SK-N-SH treated with all-trans-retinoic acid at 6 μM for 48 hours (cell line): ENCODE measurements at regions not wholly inside any gene's neighbourhood (a gene's known extent, or its start where the extent isn't known, plus 50 kb on each side); places are given as distances from the start of the nearest gene placed in this dataset.

Experiments
- ATAC-seq: fragments of 200-7000 bp; cut with Tn5 transposase; 3 replicates; pipeline ENCODE4 v1.9.1; 2020; ENCODE audit warnings: mild to moderate bottlenecking, moderate library complexity
- ARNTL ChIP-seq: fragments of 450-650 bp; formaldehyde crosslinking; IDR thresholded peaks from 2 replicates; pipeline ENCODE4 v1.5.0; 2020; ENCODE audit warnings: low read depth, mild to moderate bottlenecking, moderate library complexity, borderline replicate concordance
- BACH2 ChIP-seq: fragments of 250-450 bp; sonication (Bioruptor Pico); IDR thresholded peaks from 2 replicates; pipeline ENCODE4 v1.9.0; 2021; ENCODE audit warnings: mild to moderate bottlenecking, borderline replicate concordance
- CSDC2 ChIP-seq: fragments of 250-450 bp; sonication (Bioruptor Pico); IDR thresholded peaks from 2 replicates; pipeline ENCODE4 v1.5.0; 2020; ENCODE audit warnings: mild to moderate bottlenecking, moderate library complexity
- ESRRG ChIP-seq: fragments of 250-450 bp; sonication (Bioruptor Pico); IDR thresholded peaks from 2 replicates; pipeline ENCODE4 v1.6.1; 2021; ENCODE audit warnings: mild to moderate bottlenecking
- GLIS3 ChIP-seq: fragments of 250-450 bp; sonication (Bioruptor Pico); IDR thresholded peaks from 2 replicates; pipeline ENCODE4 v1.5.0; 2020; ENCODE audit warnings: mild to moderate bottlenecking, moderate library complexity
- ISL1 ChIP-seq: fragments of 250-450 bp; sonication (Bioruptor Pico); IDR thresholded peaks from 2 replicates; pipeline ENCODE4 v2.1.2; 2022; ENCODE audit warnings: mild to moderate bottlenecking, moderate library complexity
- OSR1 ChIP-seq: fragments of 250-450 bp; sonication (Bioruptor Pico); IDR thresholded peaks from 2 replicates; pipeline ENCODE4 v1.8.0; 2022; ENCODE audit warnings: moderate library complexity, mild to moderate bottlenecking, inconsistent platforms
- PPARA ChIP-seq: fragments of 250-450 bp; sonication (Bioruptor Pico); IDR thresholded peaks from 2 replicates; pipeline ENCODE4 v1.5.0; 2020; ENCODE audit warnings: mild to moderate bottlenecking, borderline replicate concordance
- RARB ChIP-seq: fragments of 250-450 bp; sonication (Bioruptor Pico); IDR thresholded peaks from 2 replicates; pipeline ENCODE4 v1.8.0; 2021; ENCODE audit warnings: mild to moderate bottlenecking, moderate library complexity
- SNAI2 ChIP-seq: fragments of 250-450 bp; sonication (Bioruptor Pico); IDR thresholded peaks from 2 replicates; pipeline ENCODE4 v1.5.0; 2020; ENCODE audit warnings: mild to moderate bottlenecking, moderate library complexity
- TCF4 ChIP-seq: fragments of 250-450 bp; sonication (Bioruptor Pico); IDR thresholded peaks from 2 replicates; pipeline ENCODE4 v1.8.0; 2021; ENCODE audit warnings: mild to moderate bottlenecking, moderate library complexity, borderline replicate concordance
- TOX ChIP-seq: fragments of 250-450 bp; sonication (Bioruptor Pico); IDR thresholded peaks from 2 replicates; pipeline ENCODE4 v1.8.0; 2021; ENCODE audit warnings: mild to moderate bottlenecking, moderate library complexity, borderline replicate concordance
- ZC3H10 ChIP-seq: fragments of 250-450 bp; sonication (Bioruptor Pico); IDR thresholded peaks from 2 replicates; pipeline ENCODE4 v1.5.1; 2021; ENCODE audit warnings: mild to moderate bottlenecking, moderate library complexity
- ZFP3 ChIP-seq: fragments of 250-450 bp; sonication (Bioruptor Pico); IDR thresholded peaks from 2 replicates; pipeline ENCODE4 v1.5.0; 2020; ENCODE audit warnings: mild to moderate bottlenecking, moderate library complexity
- ZNF565 ChIP-seq: fragments of 450-650 bp; formaldehyde crosslinking; conservative IDR thresholded peaks from 2 replicates; pipeline ENCODE4 v1.5.0; 2020; ENCODE audit warnings: low read depth, mild to moderate bottlenecking, moderate library complexity
- ZNF70 ChIP-seq: fragments of 450-650 bp; formaldehyde crosslinking; IDR thresholded peaks from 2 replicates; pipeline ENCODE4 v1.5.0; 2020; ENCODE audit warnings: mild to moderate bottlenecking, moderate library complexity
- TF ChIP-seq, protein P1 (sequence below): fragments of 250-450 bp; sonication (Bioruptor Pico); IDR thresholded peaks from 2 replicates; pipeline ENCODE4 v1.5.1; 2020; ENCODE audit warnings: low read depth, mild to moderate bottlenecking, moderate library complexity
- TF ChIP-seq, protein P2 (sequence below): fragments of 250-450 bp; sonication (Bioruptor Pico); IDR thresholded peaks from 2 replicates; pipeline ENCODE4 v1.8.0; 2021; ENCODE audit warnings: low read depth, mild to moderate bottlenecking, moderate library complexity, borderline replicate concordance
- TF ChIP-seq, protein P3 (sequence below): fragments of 250-450 bp; sonication (Bioruptor Pico); IDR thresholded peaks from 2 replicates; pipeline ENCODE4 v1.5.1; 2021; ENCODE audit warnings: mild to moderate bottlenecking, moderate library complexity
- TF ChIP-seq, protein P4 (sequence below): fragments of 250-450 bp; sonication (Bioruptor Pico); IDR thresholded peaks from 2 replicates; pipeline ENCODE4 v1.5.0; 2020; ENCODE audit warnings: mild to moderate bottlenecking, moderate library complexity

GRCh38 chr4:123632693-123633030 is 236.1 kb downstream of the SPRY1 start:
- no peak for ATAC-seq
- TF ChIP-seq TCF4 (CRISPR knock-in tag) (no peak), OSR1 (CRISPR knock-in tag) (no peak), GLIS3 (CRISPR knock-in tag) (no peak), PPARA (CRISPR knock-in tag) (no peak), ESRRG (CRISPR knock-in tag) (no peak), ZNF70 (CRISPR knock-in tag) (no peak), SNAI2 (CRISPR knock-in tag) (no peak)
- TF ChIP-seq, protein P1, sequence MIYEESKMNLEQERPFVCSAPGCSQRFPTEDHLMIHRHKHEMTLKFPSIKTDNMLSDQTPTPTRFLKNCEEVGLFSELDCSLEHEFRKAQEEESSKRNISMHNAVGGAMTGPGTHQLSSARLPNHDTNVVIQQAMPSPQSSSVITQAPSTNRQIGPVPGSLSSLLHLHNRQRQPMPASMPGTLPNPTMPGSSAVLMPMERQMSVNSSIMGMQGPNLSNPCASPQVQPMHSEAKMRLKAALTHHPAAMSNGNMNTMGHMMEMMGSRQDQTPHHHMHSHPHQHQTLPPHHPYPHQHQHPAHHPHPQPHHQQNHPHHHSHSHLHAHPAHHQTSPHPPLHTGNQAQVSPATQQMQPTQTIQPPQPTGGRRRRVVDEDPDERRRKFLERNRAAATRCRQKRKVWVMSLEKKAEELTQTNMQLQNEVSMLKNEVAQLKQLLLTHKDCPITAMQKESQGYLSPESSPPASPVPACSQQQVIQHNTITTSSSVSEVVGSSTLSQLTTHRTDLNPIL (CRISPR knock-in tag) = no peak
- TF ChIP-seq, protein P2, sequence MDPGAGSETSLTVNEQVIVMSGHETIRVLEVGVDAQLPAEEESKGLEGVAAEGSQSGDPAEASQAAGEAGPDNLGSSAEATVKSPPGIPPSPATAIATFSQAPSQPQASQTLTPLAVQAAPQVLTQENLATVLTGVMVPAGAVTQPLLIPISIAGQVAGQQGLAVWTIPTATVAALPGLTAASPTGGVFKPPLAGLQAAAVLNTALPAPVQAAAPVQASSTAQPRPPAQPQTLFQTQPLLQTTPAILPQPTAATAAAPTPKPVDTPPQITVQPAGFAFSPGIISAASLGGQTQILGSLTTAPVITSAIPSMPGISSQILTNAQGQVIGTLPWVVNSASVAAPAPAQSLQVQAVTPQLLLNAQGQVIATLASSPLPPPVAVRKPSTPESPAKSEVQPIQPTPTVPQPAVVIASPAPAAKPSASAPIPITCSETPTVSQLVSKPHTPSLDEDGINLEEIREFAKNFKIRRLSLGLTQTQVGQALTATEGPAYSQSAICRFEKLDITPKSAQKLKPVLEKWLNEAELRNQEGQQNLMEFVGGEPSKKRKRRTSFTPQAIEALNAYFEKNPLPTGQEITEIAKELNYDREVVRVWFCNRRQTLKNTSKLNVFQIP = no peak

DNA sequence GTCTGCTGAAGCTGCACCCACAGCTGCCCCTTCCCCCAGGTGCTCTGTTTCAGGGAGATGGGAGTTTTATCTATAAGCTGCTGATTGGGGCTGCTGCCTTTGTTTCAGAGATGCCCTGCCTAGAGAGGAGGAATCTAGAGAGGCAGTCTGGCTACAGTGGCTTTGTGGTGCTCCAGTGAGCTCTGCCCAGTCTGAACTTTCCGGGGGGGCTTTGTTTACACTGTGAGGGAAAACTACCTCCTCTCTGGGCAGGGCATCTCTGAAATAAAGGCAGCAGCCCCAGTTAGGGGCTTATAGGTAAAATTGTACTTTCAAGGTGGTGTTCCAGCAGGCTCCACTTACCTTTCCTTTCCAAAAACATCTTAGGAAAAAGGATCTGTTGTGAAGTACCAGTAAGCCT is 242.2 kb downstream of the SPRY1 start:
- TF ChIP-seq SNAI2 (CRISPR knock-in tag) (no peak), PPARA (CRISPR knock-in tag) (no peak), RARB (CRISPR knock-in tag) (no peak), ZFP3 (CRISPR knock-in tag) (no peak), ZC3H10 (CRISPR knock-in tag) (no peak), TCF4 (CRISPR knock-in tag) (no peak), ISL1 (CRISPR knock-in tag) (no peak), ZNF565 (no peak), BACH2 (CRISPR knock-in tag) (no peak), ZNF70 (CRISPR knock-in tag) (no peak)
- TF ChIP-seq, protein P3, sequence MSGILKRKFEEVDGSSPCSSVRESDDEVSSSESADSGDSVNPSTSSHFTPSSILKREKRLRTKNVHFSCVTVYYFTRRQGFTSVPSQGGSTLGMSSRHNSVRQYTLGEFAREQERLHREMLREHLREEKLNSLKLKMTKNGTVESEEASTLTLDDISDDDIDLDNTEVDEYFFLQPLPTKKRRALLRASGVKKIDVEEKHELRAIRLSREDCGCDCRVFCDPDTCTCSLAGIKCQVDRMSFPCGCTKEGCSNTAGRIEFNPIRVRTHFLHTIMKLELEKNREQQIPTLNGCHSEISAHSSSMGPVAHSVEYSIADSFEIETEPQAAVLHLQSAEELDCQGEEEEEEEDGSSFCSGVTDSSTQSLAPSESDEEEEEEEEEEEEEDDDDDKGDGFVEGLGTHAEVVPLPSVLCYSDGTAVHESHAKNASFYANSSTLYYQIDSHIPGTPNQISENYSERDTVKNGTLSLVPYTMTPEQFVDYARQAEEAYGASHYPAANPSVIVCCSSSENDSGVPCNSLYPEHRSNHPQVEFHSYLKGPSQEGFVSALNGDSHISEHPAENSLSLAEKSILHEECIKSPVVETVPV (CRISPR knock-in tag) = no peak
- TF ChIP-seq, protein P4, sequence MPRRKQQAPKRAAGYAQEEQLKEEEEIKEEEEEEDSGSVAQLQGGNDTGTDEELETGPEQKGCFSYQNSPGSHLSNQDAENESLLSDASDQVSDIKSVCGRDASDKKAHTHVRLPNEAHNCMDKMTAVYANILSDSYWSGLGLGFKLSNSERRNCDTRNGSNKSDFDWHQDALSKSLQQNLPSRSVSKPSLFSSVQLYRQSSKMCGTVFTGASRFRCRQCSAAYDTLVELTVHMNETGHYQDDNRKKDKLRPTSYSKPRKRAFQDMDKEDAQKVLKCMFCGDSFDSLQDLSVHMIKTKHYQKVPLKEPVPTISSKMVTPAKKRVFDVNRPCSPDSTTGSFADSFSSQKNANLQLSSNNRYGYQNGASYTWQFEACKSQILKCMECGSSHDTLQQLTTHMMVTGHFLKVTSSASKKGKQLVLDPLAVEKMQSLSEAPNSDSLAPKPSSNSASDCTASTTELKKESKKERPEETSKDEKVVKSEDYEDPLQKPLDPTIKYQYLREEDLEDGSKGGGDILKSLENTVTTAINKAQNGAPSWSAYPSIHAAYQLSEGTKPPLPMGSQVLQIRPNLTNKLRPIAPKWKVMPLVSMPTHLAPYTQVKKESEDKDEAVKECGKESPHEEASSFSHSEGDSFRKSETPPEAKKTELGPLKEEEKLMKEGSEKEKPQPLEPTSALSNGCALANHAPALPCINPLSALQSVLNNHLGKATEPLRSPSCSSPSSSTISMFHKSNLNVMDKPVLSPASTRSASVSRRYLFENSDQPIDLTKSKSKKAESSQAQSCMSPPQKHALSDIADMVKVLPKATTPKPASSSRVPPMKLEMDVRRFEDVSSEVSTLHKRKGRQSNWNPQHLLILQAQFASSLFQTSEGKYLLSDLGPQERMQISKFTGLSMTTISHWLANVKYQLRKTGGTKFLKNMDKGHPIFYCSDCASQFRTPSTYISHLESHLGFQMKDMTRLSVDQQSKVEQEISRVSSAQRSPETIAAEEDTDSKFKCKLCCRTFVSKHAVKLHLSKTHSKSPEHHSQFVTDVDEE = no peak
- ATAC-seq = no peak

GRCh38 chr4:123640271-123640670 is 243.7 kb downstream of the SPRY1 start:
- no peak for TF ChIP-seq CSDC2 (CRISPR knock-in tag)
- TF ChIP-seq OSR1 (CRISPR knock-in tag) = no peak
- no peak for TF ChIP-seq ZFP3 (CRISPR knock-in tag)
- no peak for TF ChIP-seq BACH2 (CRISPR knock-in tag)
- no peak for TF ChIP-seq PPARA (CRISPR knock-in tag)
- no peak for TF ChIP-seq TOX (CRISPR knock-in tag)
- TF ChIP-seq ZNF70 (CRISPR knock-in tag) = no peak
- TF ChIP-seq, protein P4 = no peak
- no peak for TF ChIP-seq ARNTL (CRISPR knock-in tag)
- no peak for TF ChIP-seq ESRRG (CRISPR knock-in tag)
- TF ChIP-seq RARB (CRISPR knock-in tag) = no peak
- TF ChIP-seq, protein P3 (CRISPR knock-in tag) = no peak
- TF ChIP-seq, protein P1 (CRISPR knock-in tag) = no peak
- TF ChIP-seq, protein P2 = no peak
- no peak for TF ChIP-seq ZNF565
- no peak for TF ChIP-seq SNAI2 (CRISPR knock-in tag)
- no peak for ATAC-seq
